GM12891 (cell line): ENCODE measurements at regions not wholly inside any gene's neighbourhood (a gene's known extent, or its start where the extent isn't known, plus 50 kb on each side); places are given as distances from the start of the nearest gene placed in this dataset.

Experiments
- POLR2A ChIP-seq: IDR thresholded peaks from 2 replicates; pipeline ENCODE4 v1.6.1; 2011; ENCODE audit warnings: low read depth, low read length, control low read depth
- POLR2AphosphoS5 ChIP-seq: IDR thresholded peaks from 2 replicates; pipeline ENCODE4 v1.6.1; 2011; ENCODE audit warnings: low read depth, low read length, control low read depth

- TF ChIP-seq POLR2A (no peak), POLR2AphosphoS5 (no peak)
Observed at GRCh38 chr4:10879411-10880110, 195.0 kb upstream of the CLNK start.
